GM18951 (cell line): ENCODE measurements at regions not wholly inside any gene's neighbourhood (a gene's known extent, or its start where the extent isn't known, plus 50 kb on each side); places are given as distances from the start of the nearest gene placed in this dataset.

Source experiments
- POLR2A ChIP-seq: IDR thresholded peaks from 4 replicates; pipeline ENCODE4 v1.6.1; 2011; ENCODE audit warnings: mild to moderate bottlenecking; ENCODE audit not compliant: insufficient read length, insufficient read depth; ENCODE audit errors: extremely low read depth
- in situ Hi-C: fragments of 300-500 bp; cut with MboI; formaldehyde crosslinking; loops from one replicate; pipeline ENCODE4 v1.12.0; 2022; ENCODE audit warnings: low sequenced_read_pairs, mixed read lengths, inconsistent platforms; ENCODE audit not compliant: unreplicated experiment

DNA sequence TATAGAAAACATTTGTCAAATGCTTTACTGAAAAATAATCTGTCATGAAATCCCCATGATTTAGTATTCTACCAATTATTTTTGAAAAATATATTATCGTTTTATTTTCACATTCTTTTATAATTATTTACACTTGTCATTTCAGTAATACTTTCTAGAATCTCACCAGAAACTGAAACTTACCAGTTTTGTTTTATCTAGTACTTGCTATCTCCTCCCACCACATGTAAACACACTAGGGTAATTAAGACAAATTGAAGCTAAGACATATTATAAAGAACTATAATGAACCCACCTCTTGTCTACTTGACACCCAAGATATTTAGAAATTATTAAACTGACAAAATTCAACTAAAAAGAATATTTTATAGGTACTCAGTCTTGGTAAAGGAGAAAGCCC, 51.5 kb upstream of the GRM3 start:
- no peak for TF ChIP-seq POLR2A

DNA sequence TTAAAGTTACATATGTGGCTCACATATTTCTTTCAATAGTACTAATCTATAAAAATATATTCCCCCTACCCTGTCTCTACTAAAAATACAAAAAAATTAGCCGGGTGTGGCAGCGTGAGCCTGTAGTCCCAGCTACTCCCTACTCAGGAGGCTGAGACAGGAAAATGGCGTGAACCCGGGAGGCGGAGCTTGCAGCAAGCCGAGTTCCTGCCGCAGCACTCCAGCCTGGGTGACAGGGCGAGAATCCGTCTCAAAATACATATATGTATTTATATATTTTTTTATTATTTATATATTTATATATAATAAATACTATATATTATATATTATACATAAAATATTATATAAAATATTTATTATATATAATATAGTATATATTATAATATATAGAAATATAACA, 69.7 kb upstream of the GRM3 start:
- in situ Hi-C loops = no loop called here
- TF ChIP-seq POLR2A = no peak

More for the DNA sequence above, 51.5 kb upstream of the GRM3 start:
- in situ Hi-C loops = no loop called here

DNA sequence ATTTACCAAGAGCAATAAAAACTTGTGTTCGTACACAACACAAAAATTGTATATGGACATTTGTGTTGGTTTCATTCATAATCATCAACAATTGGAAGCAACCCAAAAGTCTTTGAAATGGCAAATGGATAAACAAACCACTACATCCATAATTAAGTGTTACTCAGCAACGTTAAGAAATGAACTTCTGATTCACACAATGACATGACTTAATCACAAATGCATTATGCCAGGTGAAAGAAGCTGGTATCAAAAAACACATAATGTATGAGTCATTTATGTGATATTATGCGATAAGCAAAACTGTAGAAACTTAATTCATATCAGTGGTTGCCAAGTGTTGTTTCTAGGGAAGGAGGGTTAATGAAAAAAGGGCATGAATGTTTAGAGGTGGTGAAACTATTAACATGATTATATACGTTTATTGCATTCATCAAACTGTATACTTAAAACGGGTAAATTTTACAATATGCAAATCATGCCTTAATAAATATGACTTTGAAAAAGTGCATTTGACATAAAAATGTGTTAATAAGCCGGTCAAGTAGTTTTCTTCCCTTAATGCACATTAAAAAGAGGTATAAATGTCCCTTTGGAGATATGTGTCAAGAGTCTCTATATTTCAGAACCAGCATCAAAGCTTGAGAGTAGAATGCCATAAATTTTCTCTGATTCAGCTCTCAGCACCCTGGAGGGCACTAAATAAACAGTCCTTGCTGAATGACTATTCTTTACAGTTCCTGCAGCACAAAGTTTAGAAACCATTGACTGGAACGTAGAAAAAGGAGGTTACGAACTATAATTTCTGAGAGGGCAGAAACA, 84.8 kb upstream of the GRM3 start:
- in situ Hi-C loops = no loop called here
- no peak for TF ChIP-seq POLR2A

DNA sequence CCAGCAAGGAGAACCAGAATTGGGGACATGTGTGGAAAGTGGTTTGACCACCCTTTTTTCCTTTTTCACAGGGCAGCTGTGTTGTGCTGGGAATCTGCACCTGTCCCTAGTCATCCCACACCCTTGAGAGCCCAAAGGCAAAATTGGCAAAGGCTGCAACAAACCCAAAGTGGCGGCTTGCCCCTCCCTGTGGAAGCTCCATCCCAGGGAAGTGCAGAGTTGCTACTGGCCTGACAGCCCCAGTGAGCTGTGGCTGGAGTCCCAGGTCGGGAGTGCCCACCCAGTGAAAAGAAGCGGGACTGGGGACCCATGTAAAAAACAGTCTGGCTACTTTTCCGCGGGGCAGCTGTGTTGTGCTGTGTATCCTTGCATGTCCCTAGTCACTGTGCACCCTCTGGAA, 109.1 kb upstream of the GRM3 start:
- TF ChIP-seq POLR2A = no peak
- in situ Hi-C loops = no loop called here

DNA sequence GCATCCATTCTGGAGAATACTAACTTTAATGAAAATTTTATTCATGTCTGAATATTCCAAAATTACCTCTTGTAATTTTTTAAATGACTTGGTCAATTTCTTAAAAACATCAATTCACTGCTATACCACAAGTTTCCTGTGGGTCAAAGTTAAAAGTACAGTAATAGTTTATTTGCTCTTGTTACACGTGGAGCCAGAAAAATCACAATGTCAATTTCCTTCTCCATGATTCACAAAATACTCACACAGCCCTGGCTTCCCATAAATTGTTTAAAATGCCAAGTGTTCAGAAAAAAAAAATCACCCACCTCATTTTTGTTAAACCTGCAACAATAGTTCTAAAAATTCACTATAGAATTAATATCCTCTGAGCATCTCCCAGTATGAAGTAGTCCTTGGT, 139.5 kb upstream of the GRM3 start:
- no peak for TF ChIP-seq POLR2A
- in situ Hi-C loops = no loop called here

DNA sequence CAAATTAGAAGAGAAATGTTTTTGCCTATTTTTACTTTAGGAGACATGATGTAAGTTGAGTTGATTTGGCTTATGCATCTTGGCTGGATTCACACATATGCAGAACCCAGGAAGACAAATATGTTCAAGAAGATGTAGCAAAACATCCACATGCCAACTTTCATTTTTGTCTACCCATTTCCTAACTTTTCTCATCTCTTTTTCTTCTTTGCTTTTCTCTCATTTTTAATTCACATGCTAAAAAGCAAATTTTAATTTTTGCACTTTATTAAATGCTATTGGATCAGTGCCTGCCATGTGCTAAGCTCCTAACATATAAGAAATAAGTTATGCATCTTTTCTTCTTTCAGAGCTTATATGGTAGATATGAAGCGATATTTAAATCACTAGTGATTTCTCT, 143.7 kb upstream of the GRM3 start:
- in situ Hi-C loops = no loop called here
- no peak for TF ChIP-seq POLR2A

DNA sequence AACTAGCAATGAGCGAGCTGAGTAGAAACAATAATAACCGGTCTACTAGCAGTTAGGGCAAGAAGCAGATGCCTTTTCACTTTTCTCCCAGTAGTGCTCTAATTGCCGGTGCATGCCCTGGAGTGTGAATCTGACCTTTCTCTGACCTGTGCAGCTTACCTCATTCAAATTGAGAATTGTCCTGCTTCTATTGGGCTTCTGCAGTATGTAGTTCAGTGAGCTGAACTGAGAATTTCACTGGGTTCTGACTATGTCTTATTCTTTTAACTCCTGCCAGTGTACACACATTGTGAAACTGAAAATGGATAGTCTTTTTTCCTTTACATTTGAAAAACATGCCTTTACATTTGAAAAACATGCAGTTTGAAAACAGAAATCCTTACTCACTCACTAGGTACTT, 157.9 kb upstream of the GRM3 start:
- in situ Hi-C loops = no loop called here
- no peak for TF ChIP-seq POLR2A

- in situ Hi-C loops = no loop called here
- TF ChIP-seq POLR2A = no peak
Observed at GRCh38 chr7:86479144-86479543, 164.6 kb upstream of the GRM3 start.

DNA sequence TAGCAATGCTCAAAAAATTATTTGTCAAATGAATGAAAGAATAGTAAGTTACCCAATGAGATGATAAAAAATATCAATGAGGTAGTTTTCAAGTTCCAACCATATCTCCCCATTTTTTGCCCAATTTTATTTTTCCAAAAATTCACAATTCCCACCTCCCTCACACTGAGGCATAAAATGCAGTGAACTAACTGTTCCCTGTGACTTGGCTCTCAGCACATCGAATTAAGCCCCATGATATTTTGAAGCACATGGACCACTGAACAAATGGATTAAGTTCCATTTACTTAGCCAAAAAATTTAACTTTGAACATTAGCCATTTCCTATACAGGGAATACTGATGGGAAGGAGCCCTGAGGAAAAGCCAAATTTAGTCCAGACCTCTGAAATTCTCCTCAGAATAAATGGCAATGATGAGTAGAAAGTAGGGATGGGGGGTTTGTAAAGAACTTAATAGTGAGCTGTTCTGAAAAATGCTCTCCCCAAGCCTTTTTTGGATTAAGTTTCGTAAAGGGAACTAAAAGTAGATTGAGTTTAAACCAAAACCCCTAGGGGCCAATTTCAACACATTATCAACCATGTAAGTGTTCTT, 166.3 kb upstream of the GRM3 start:
- TF ChIP-seq POLR2A = no peak
- in situ Hi-C loops = no loop called here

- TF ChIP-seq POLR2A = no peak
- in situ Hi-C loops = loop anchor here (25.0 kb wide), 1 partner anchor 1433 kb away; no protein-coding TSS in a partner anchor
Observed at GRCh38 chr7:86470763-86471162, 172.9 kb upstream of the GRM3 start.

GRCh38 chr7:86469680-86470295, 173.9 kb upstream of the GRM3 start:
- TF ChIP-seq POLR2A = no peak
- in situ Hi-C loops = loop anchor here (10.0 to 25.0 kb wide), 2 partner anchors 585 to 1432 kb away; no protein-coding TSS in a partner anchor

DNA sequence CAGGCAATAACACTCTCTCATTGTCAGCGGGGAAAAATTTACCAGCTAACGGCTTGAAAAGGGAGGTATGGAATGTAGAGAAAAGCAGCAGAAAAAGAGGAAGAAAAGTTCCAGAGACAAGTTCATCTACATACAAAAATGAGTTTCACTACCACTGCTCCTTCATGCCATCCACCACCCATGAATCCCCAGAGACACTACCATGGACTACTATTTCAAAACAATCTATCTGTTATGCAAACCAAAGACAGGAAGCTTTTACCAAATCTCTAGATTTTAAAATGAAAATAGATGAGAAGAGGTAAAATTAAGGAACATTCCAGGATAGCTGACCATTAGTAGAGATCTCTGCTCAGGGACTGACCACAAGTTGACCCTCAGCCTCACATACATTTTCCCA, 189.0 kb upstream of the GRM3 start:
- in situ Hi-C loops = loop anchor here (25.0 kb wide), 1 partner anchor 1417 kb away; no protein-coding TSS in a partner anchor
- no peak for TF ChIP-seq POLR2A

DNA sequence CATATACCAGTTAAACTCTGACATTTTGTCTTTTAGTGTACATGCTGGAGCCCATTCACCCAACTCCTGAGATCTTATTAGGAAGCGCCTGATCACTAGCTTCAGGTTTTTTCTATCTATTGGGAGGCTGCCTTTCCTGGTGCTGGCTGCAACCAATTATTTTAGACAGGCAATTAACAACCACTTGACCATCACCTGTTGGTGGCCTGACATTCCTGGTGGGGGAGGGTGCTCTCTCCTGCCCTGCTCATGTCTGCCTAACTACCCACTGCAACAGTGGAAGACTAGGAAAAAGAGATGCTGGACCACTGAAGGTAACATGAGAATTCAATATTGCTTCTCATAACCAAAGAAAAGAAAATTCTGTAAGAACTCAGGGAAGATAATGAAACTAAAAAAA, 190.3 kb upstream of the GRM3 start:
- no peak for TF ChIP-seq POLR2A
- in situ Hi-C loops = loop anchor here (25.0 kb wide), 1 partner anchor 1416 kb away; no protein-coding TSS in a partner anchor
